ENCODE measurements at regions not wholly inside any gene's neighbourhood (a gene's known extent, or its start where the extent isn't known, plus 50 kb on each side); places are given as distances from the start of the nearest gene placed in this dataset.

GRCh38 chr1:96473791-96474434 is 247.7 kb upstream of the PTBP2 start:
- TF ChIP-seq CTCF (IDR thresholded peaks at IDR 0.05; ENCODE audit: borderline replicate concordance, insufficient read depth, low read depth, low read length) = no peak
- H3K4me3 ChIP-seq (ENCODE audit: low read depth, low read length) = no peak overlapping the region

GRCh38 chr1:96474985-96475743 is 246.4 kb upstream of the PTBP2 start:
- TF ChIP-seq CTCF (IDR thresholded peaks at IDR 0.05; ENCODE audit: borderline replicate concordance, insufficient read depth, low read depth, low read length) = no peak
- H3K4me3 ChIP-seq (ENCODE audit: low read depth, low read length) = no peak overlapping the region

- H3K4me3 ChIP-seq (ENCODE audit: low read depth, low read length) = no peak overlapping the region
- TF ChIP-seq CTCF (IDR thresholded peaks at IDR 0.05; ENCODE audit: borderline replicate concordance, insufficient read depth, low read depth, low read length) = no peak
Measured at GRCh38 chr1:96475903-96476302, 245.7 kb upstream of the PTBP2 start.

DNA sequence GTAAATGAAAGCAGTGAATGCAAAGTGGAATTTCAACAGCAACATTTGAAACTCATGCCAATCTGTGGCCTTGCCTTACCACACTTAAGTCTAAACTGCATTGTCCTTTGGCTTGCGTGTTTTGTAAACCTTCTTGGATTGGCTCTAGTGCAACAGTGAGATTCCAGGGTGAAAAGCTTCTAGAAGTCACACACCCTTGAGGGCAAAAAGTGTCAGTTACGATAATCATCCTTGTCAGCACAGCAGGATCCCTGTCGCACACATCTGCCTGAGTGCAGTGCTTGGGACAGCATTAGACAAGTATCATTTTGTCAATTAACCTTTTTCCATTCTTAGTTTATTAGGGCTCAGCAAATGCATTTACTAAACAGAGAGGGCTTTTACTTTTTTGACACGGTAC is 243.4 kb upstream of the PTBP2 start:
- TF ChIP-seq CTCF (IDR thresholded peaks at IDR 0.05; ENCODE audit: borderline replicate concordance, insufficient read depth, low read depth, low read length) = no peak
- no peak overlapping the region for H3K4me3 ChIP-seq (ENCODE audit: low read depth, low read length)

DNA sequence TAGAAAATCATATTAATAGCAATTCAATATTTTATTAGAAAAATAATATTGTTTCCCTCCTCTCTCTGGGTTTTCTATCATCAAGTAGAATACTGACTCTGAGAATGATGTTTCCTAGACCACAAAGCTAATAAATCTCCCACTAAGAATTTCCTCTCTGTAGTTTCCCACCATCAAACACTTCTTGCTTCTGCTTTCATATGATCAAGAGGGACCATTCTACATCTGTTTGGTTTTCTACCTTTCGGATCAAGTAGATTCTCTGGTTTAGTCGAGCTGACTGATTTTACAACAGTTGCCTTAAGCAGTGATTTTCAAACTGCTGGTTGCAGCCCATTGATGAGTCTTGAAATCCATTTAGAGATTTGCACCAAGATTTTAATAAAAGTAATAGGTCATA is 240.2 kb upstream of the PTBP2 start:
- no peak overlapping the region for H3K4me3 ChIP-seq (ENCODE audit: low read depth, low read length)
- no peak for TF ChIP-seq CTCF (IDR thresholded peaks at IDR 0.05; ENCODE audit: borderline replicate concordance, insufficient read depth, low read depth, low read length)

- no peak overlapping the region for H3K4me3 ChIP-seq (ENCODE audit: low read depth, low read length)
- no peak for TF ChIP-seq CTCF (IDR thresholded peaks at IDR 0.05; ENCODE audit: borderline replicate concordance, insufficient read depth, low read depth, low read length)
Measured at GRCh38 chr1:96482616-96483015, 239.0 kb upstream of the PTBP2 start.

GRCh38 chr1:96487394-96487793 is 234.2 kb upstream of the PTBP2 start:
- no peak for TF ChIP-seq CTCF (IDR thresholded peaks at IDR 0.05; ENCODE audit: borderline replicate concordance, insufficient read depth, low read depth, low read length)
- H3K4me3 ChIP-seq (ENCODE audit: low read depth, low read length) = no peak overlapping the region
